Keratinocyte (primary cell): ENCODE measurements at regions not wholly inside any gene's neighbourhood (a gene's known extent, or its start where the extent isn't known, plus 50 kb on each side); places are given as distances from the start of the nearest gene placed in this dataset.

Experiments
- DNase-seq: peaks from one replicate; pipeline ENCODE4 v3.0.0-alpha.2; 2011; ENCODE audit warnings: low read depth, missing footprints, low spot score
- FAIRE-seq: peaks from 2 replicates; lab custom pipeline; 2011; peaks lifted over from hg19 to GRCh38; lab: Jason Lieb, UNC
- H2AFZ ChIP-seq: 2 replicates; pipeline ENCODE4 v1.6.0; 2012; ENCODE audit warnings: low read length, control low read depth, inconsistent platforms; ENCODE audit not compliant: control insufficient read depth
- H3K27ac ChIP-seq: 2 replicates; pipeline ENCODE4 v1.5.1; 2011; ENCODE audit warnings: low read length; ENCODE audit not compliant: control insufficient read depth, insufficient read depth
- H3K27me3 ChIP-seq: 3 replicates; pipeline ENCODE4 v1.6.0; 2011; ENCODE audit warnings: low read length; ENCODE audit not compliant: control insufficient read depth, insufficient read depth; ENCODE audit errors: extremely low read depth
- H3K36me3 ChIP-seq, 2 experiments: 2 replicates in 1 of 2; 3 replicates in 1 of 2; pipeline ENCODE4 v1.5.1; 2011; ENCODE audit warnings: low read length in 2 of 2, mild to moderate bottlenecking in 1 of 2; ENCODE audit not compliant: control insufficient read depth in 2 of 2, insufficient read depth in 2 of 2; ENCODE audit errors: extremely low read depth in 1 of 2
- H3K4me1 ChIP-seq: 3 replicates; pipeline ENCODE4 v1.5.1; 2011; ENCODE audit warnings: low read length; ENCODE audit not compliant: control insufficient read depth, insufficient read depth; ENCODE audit errors: extremely low read depth
- H3K4me2 ChIP-seq: 3 replicates; pipeline ENCODE4 v1.6.0; 2011; ENCODE audit warnings: low read depth, low read length; ENCODE audit not compliant: control insufficient read depth, insufficient read depth; ENCODE audit errors: extremely low read depth
- H3K4me3 ChIP-seq, 3 experiments: fragments of 200-600 bp in 1 of 3; sonication (generic) in 1 of 3; 2 replicates in 2 of 3; 3 replicates in 1 of 3; pipeline ENCODE4 v1.5.1; 2011 to 2016; ENCODE audit warnings: low read length in 3 of 3, mild to moderate bottlenecking in 3 of 3, control low read depth in 2 of 3, inconsistent platforms in 1 of 3, low read depth in 1 of 3, mixed read lengths in 1 of 3, mixed run types in 1 of 3, moderate library complexity in 1 of 3; ENCODE audit not compliant: control insufficient read depth in 2 of 3, insufficient read depth in 2 of 3; ENCODE audit errors: extremely low read depth in 1 of 3
- H3K79me2 ChIP-seq: 2 replicates; pipeline ENCODE4 v1.6.0; 2012; ENCODE audit warnings: low read length; ENCODE audit not compliant: control insufficient read depth, insufficient read depth
- H3K9ac ChIP-seq: 3 replicates; pipeline ENCODE4 v1.6.0; 2011; ENCODE audit warnings: low read length; ENCODE audit not compliant: control insufficient read depth, insufficient read depth; ENCODE audit errors: extremely low read depth
- H3K9me1 ChIP-seq: 3 replicates; pipeline ENCODE4 v1.6.0; 2011; ENCODE audit warnings: low read length; ENCODE audit not compliant: control insufficient read depth, insufficient read depth; ENCODE audit errors: extremely low read depth
- H3K9me3 ChIP-seq: 2 replicates; pipeline ENCODE4 v1.5.1; 2012; ENCODE audit warnings: low read depth, low read length; ENCODE audit not compliant: control insufficient read depth
- H4K20me1 ChIP-seq: 3 replicates; pipeline ENCODE4 v1.6.0; 2011; ENCODE audit warnings: low read length; ENCODE audit not compliant: control insufficient read depth, insufficient read depth; ENCODE audit errors: extremely low read depth
- EZH2 ChIP-seq: IDR thresholded peaks from one replicate; pipeline ENCODE4 v1.6.1; 2012; ENCODE audit warnings: inconsistent platforms, mild to moderate bottlenecking, low read length, moderate library complexity
- dilution Hi-C: fragments of 300-500 bp; cut with MboI; formaldehyde crosslinking; loops from one replicate; pipeline ENCODE4 v1.7.0; 2020; ENCODE audit warnings: low sequenced_read_pairs; ENCODE audit not compliant: extremely low pct_ligation_motif_present
- TF ChIP-seq, protein P1 (sequence below), 3 experiments: IDR thresholded peaks in 1 of 3; conservative IDR thresholded peaks in 1 of 3; optimal IDR thresholded peaks in 1 of 3; 2 replicates in 2 of 3; 3 replicates in 1 of 3; pipeline versions ENCODE3 to v1.5.1; 2011; ENCODE audit warnings: low read length in 3 of 3, mild to moderate bottlenecking in 3 of 3, moderate library complexity in 2 of 3, control low read depth in 1 of 3, inconsistent platforms in 1 of 3; ENCODE audit not compliant: insufficient read depth in 2 of 3; ENCODE audit errors: extremely low read depth in 1 of 3

- no peak overlapping the region for H3K27ac ChIP-seq
- H3K9me1 ChIP-seq, result no peaks in the 10 kb centered on the region
- H3K79me2 ChIP-seq, result peaks cover 83% of the 10 kb centered on the region
- H2AFZ ChIP-seq, result no peak overlapping the region
- no peak overlapping the region for H3K4me2 ChIP-seq
- TF ChIP-seq EZH2, result no peak
- TF ChIP-seq, protein P1, sequence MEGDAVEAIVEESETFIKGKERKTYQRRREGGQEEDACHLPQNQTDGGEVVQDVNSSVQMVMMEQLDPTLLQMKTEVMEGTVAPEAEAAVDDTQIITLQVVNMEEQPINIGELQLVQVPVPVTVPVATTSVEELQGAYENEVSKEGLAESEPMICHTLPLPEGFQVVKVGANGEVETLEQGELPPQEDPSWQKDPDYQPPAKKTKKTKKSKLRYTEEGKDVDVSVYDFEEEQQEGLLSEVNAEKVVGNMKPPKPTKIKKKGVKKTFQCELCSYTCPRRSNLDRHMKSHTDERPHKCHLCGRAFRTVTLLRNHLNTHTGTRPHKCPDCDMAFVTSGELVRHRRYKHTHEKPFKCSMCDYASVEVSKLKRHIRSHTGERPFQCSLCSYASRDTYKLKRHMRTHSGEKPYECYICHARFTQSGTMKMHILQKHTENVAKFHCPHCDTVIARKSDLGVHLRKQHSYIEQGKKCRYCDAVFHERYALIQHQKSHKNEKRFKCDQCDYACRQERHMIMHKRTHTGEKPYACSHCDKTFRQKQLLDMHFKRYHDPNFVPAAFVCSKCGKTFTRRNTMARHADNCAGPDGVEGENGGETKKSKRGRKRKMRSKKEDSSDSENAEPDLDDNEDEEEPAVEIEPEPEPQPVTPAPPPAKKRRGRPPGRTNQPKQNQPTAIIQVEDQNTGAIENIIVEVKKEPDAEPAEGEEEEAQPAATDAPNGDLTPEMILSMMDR (optimal IDR thresholded peaks at IDR 0.05 in 1 of 3, IDR thresholded peaks at IDR 0.05 in 1 of 3, conservative IDR thresholded peaks at IDR 0.05 in 1 of 3; ENCODE audit: extremely low read depth in 1 of 3, insufficient read depth in 2 of 3, low read length in 3 of 3), result no peak
- H3K9me3 ChIP-seq, result no peaks in the 10 kb centered on the region
- DNase-seq, result no peak
- H3K4me3 ChIP-seq, result no peak overlapping the region
- H3K9ac ChIP-seq, result no peak overlapping the region
- H3K4me1 ChIP-seq, result peaks cover 18% of the 10 kb centered on the region
- no peaks in the 10 kb centered on the region for H3K27me3 ChIP-seq
- peaks cover 57% of the 10 kb centered on the region for H4K20me1 ChIP-seq
- dilution Hi-C loops, result no loop called here
- FAIRE-seq, result no peak
- H3K36me3 ChIP-seq, result peaks cover 22 to 24% of the 10 kb centered on the region in 2 experiments
These were observed 298.6 kb downstream of the SEC14L1 start for GRCh38 chr17:77439189-77440018.

- H3K79me2 ChIP-seq, result peaks cover 83% of the 10 kb centered on the region
- TF ChIP-seq, protein P1 (optimal IDR thresholded peaks at IDR 0.05 in 1 of 3, IDR thresholded peaks at IDR 0.05 in 1 of 3, conservative IDR thresholded peaks at IDR 0.05 in 1 of 3; ENCODE audit: extremely low read depth in 1 of 3, insufficient read depth in 2 of 3, low read length in 3 of 3), result no peak
- no peak for TF ChIP-seq EZH2
- H3K27ac ChIP-seq, result no peak overlapping the region
- peaks cover 1% of the 10 kb centered on the region for H3K9me1 ChIP-seq
- dilution Hi-C loops, result no loop called here
- no peak overlapping the region for H3K4me3 ChIP-seq
- FAIRE-seq (no peak), DNase-seq (no peak)
- no peak overlapping the region for H2AFZ ChIP-seq
- peaks cover 18% of the 10 kb centered on the region for H3K4me1 ChIP-seq
- H3K36me3 ChIP-seq, result peaks cover 16 to 18% of the 10 kb centered on the region in 2 experiments
- H3K9me3 ChIP-seq, result no peaks in the 10 kb centered on the region
- no peaks in the 10 kb centered on the region for H3K27me3 ChIP-seq
- H3K9ac ChIP-seq, result no peak overlapping the region
- no peak overlapping the region for H3K4me2 ChIP-seq
- H4K20me1 ChIP-seq, result peaks cover 50% of the 10 kb centered on the region
These were observed 299.8 kb downstream of the SEC14L1 start for GRCh38 chr17:77440560-77440981.
